ENCODE measurements at regions not wholly inside any gene's neighbourhood (a gene's known extent, or its start where the extent isn't known, plus 50 kb on each side); places are given as distances from the start of the nearest gene placed in this dataset.

- no peaks in the 10 kb centered on the region for H3K79me1 ChIP-seq (ENCODE audit: low read depth, low read length)
- H4K20me1 ChIP-seq (replicated peaks in 1 of 2; ENCODE audit: control insufficient read depth in 1 of 2, insufficient read depth in 2 of 2, low read length in 2 of 2) = no peaks in the 10 kb centered on the region
- ChIA-PET POLR2A (ENCODE audit: partially characterized antibody) (no interaction called here), CTCF (ENCODE audit: partially characterized antibody) (no interaction called here)
- no peak overlapping the region for H3K23ac ChIP-seq (ENCODE audit: insufficient read length)
- H3K14ac ChIP-seq (ENCODE audit: insufficient read length) = no peak overlapping the region
- no peak overlapping the region for H2BK20ac ChIP-seq (ENCODE audit: low read length)
- H3K23me2 ChIP-seq (ENCODE audit: low read depth, low read length) = no peaks in the 10 kb centered on the region
- no peak overlapping the region for H3K27ac ChIP-seq (ENCODE audit: low read depth, low read length)
- FAIRE-seq (no peak), DNase-seq (ENCODE audit: low read depth in 1 of 2, low spot score in 2 of 2) (no peak)
- H3K79me2 ChIP-seq (ENCODE audit: control insufficient read depth in 1 of 2, insufficient read depth in 2 of 2, low read length in 2 of 2) = no peaks in the 10 kb centered on the region
- H4K5ac ChIP-seq (ENCODE audit: insufficient read length, low read depth, low read length) = no peak overlapping the region
- 91% methylated on average over 3 of the region's 3 CpGs; no CpG with 5 or more reads in 1 of the 2 experiments for WGBS, 2 experiments (ENCODE audit: extremely low coverage in 1 of 2, insufficient coverage in 1 of 2, insufficient read length in 1 of 2, insufficient replicate concordance in 2 of 2, low coverage in 1 of 2, low lambda C conversion rate in 2 of 2, missing lambda C conversion rate in 1 of 2)
- H3K27me3 ChIP-seq (replicated peaks in 1 of 4; ENCODE audit: control insufficient read depth in 3 of 4, extremely low read depth in 1 of 4, insufficient read depth in 3 of 4, low read length in 3 of 4) = no peaks in the 10 kb centered on the region
- H2AFZ ChIP-seq (ENCODE audit: low read length) = no peak overlapping the region
- H3K36me3 ChIP-seq (ENCODE audit: control insufficient read depth in 2 of 4, insufficient read depth in 4 of 4, low read length in 3 of 4) = no peaks in the 10 kb centered on the region
- no peak overlapping the region for H3K56ac ChIP-seq (replicated peaks; ENCODE audit: insufficient read length, low read depth, low read length)
- no peak overlapping the region for H2AK5ac ChIP-seq (ENCODE audit: low read depth, low read length)
- H3K4ac ChIP-seq (replicated peaks; ENCODE audit: insufficient read length, low read depth, low read length) = no peak overlapping the region
- H2BK120ac ChIP-seq (replicated peaks; ENCODE audit: low read depth, low read length) = no peak overlapping the region
- no peak overlapping the region for H4K91ac ChIP-seq (replicated peaks; ENCODE audit: insufficient read length, low read length)
- no peak overlapping the region for H2BK5ac ChIP-seq (ENCODE audit: low read depth, low read length)
- no peaks in the 10 kb centered on the region for H3K9me3 ChIP-seq (ENCODE audit: insufficient read depth in 2 of 2, low read depth in 1 of 2, low read length in 1 of 2)
- no peak overlapping the region for H2BK12ac ChIP-seq (ENCODE audit: low read depth, low read length)
- H3K4me3 ChIP-seq (ENCODE audit: extremely low read depth in 1 of 4, insufficient read depth in 2 of 4, low read depth in 3 of 4, low read length in 4 of 4) = no peak overlapping the region
- no peak overlapping the region for H3K4me2 ChIP-seq (ENCODE audit: insufficient read depth in 1 of 2, low read depth in 2 of 2, low read length in 2 of 2)
- no peak overlapping the region for H3K9ac ChIP-seq (replicated peaks in 1 of 4; ENCODE audit: extremely low read depth in 1 of 4, low read depth in 3 of 4, low read length in 3 of 4)
- no peak overlapping the region for H3K18ac ChIP-seq (ENCODE audit: extremely low read depth, low read length)
- no peak overlapping the region for H2BK15ac ChIP-seq (ENCODE audit: low read length)
- H3K4me1 ChIP-seq (replicated peaks in 1 of 4; ENCODE audit: control insufficient read depth in 3 of 4, insufficient read depth in 4 of 4, low read length in 3 of 4) = peaks cover 0 to 1% (median 0%) of the 10 kb centered on the region in 4 experiments; a peak in 1 of 7 replicates
- H4K8ac ChIP-seq (ENCODE audit: extremely low read depth, insufficient read depth, low read length) = no peak overlapping the region
- no peak for TF ChIP-seq NANOG (IDR thresholded peaks at IDR 0.05; ENCODE audit: insufficient read depth, low read depth, low read length, poor library complexity, severe bottlenecking)
These were observed 384.0 kb downstream of the PLK2 start for GRCh38 chr5:58075907-58076306.

Measured in H1 (cell line).